HCT116 (cell line): ENCODE measurements at regions not wholly inside any gene's neighbourhood (a gene's known extent, or its start where the extent isn't known, plus 50 kb on each side); places are given as distances from the start of the nearest gene placed in this dataset.

Experiments
- ATAC-seq: fragments of 200-7000 bp; cut with Tn5 transposase; 2 replicates; pipeline ENCODE4 v1.9.1; 2020; ENCODE audit warnings: mild to moderate bottlenecking, moderate library complexity
- BruUV-seq: library from RNA; stranded (reverse); fragments of 400-500 nt; replicated peaks from 2 replicates; lab custom pipeline; 2021; lab: Mats Ljungman, UMichigan
- CTCF ChIA-PET: fragments of 300-600 bp; sonication (Branson Sonifier 250); formaldehyde crosslinking; loops from one replicate; lab custom pipeline; 2021; ENCODE audit warnings: antibody characterized with exemption; lab: Charles Lee
- POLR2A ChIA-PET: fragments of 300-600, 350-600 bp; sonication (Branson Sonifier 250); formaldehyde crosslinking; loops from one replicate; lab custom pipeline; 2021; ENCODE audit warnings: antibody characterized with exemption; lab: Charles Lee
- RAD21 ChIA-PET, 2 experiments: fragments of 300-600 bp; sonication (Branson Sonifier 250); formaldehyde crosslinking; loops; one replicate each; lab custom pipeline; 2023; ENCODE audit warnings: low total read pairs in 2 of 2; ENCODE audit not compliant: uncharacterized antibody in 2 of 2, unreplicated experiment in 2 of 2, low non-redundant PET in 1 of 2; lab: Charles Lee
- DNase-seq: peaks from one replicate; pipeline ENCODE4 v3.0.0-alpha.2; 2010; ENCODE audit warnings: low read depth, low spot score
- H2AFZ ChIP-seq: fragments of 200-600 bp; shearing (Covaris generic), sonication (generic); 2 replicates; pipeline ENCODE4 v1.6.1; 2017; ENCODE audit warnings: low read depth, mixed run types, mixed read lengths, antibody characterized with exemption, low read length; ENCODE audit not compliant: poor library complexity, severe bottlenecking
- H3K27ac ChIP-seq: 2 replicates; pipeline ENCODE4 v1.5.1; 2012; ENCODE audit warnings: low read depth, low read length
- H3K27me3 ChIP-seq: fragments of 200-600 bp; sonication (generic); 2 replicates; pipeline ENCODE4 v1.6.1; 2016; ENCODE audit warnings: mixed run types, low read length, mixed read lengths; ENCODE audit not compliant: insufficient read depth
- H3K36me3 ChIP-seq, 2 experiments: fragments of 200-500 bp in 1 of 2; fragments of 200-600 bp in 1 of 2; sonication (Bioruptor generic) in 1 of 2; sonication (generic) in 1 of 2; 2 replicates each; pipeline versions ENCODE4 v1.5.1 to v1.6.1; 2014 to 2016; ENCODE audit warnings: low read length in 2 of 2, inconsistent platforms in 1 of 2, mixed read lengths in 1 of 2, mixed run types in 1 of 2; ENCODE audit not compliant: insufficient read depth in 2 of 2, control insufficient read depth in 1 of 2
- H3K4me1 ChIP-seq, 2 experiments: fragments of 200-600 bp in 1 of 2; sonication (generic) in 1 of 2; 2 replicates each; pipeline versions ENCODE4 v1.5.1 to v1.6.1; 2012 to 2017; ENCODE audit warnings: low read length in 2 of 2, inconsistent platforms in 1 of 2, mild to moderate bottlenecking in 1 of 2, mixed read lengths in 1 of 2, mixed run types in 1 of 2, moderate library complexity in 1 of 2; ENCODE audit not compliant: insufficient read depth in 2 of 2, control insufficient read depth in 1 of 2
- H3K4me2 ChIP-seq: fragments of 200-600 bp; sonication (generic); 2 replicates; pipeline ENCODE4 v1.6.1; 2017; ENCODE audit warnings: mixed run types, low read length, mixed read lengths
- H3K4me3 ChIP-seq, 2 experiments: fragments of 200-600 bp in 1 of 2; sonication (generic) in 1 of 2; replicated peaks in 1 of 2; 2 replicates each; pipeline ENCODE4 v1.5.1; 2011 to 2016; ENCODE audit warnings: low read length in 2 of 2, control low read depth in 1 of 2, low read depth in 1 of 2, mild to moderate bottlenecking in 1 of 2, mixed read lengths in 1 of 2, mixed run types in 1 of 2
- H3K79me2 ChIP-seq: fragments of 200-600 bp; sonication (generic); 2 replicates; pipeline ENCODE4 v1.6.1; 2017; ENCODE audit warnings: mild to moderate bottlenecking, mixed run types, low read length, moderate library complexity, mixed read lengths; ENCODE audit not compliant: insufficient read depth
- H3K9ac ChIP-seq: fragments of 200-600 bp; sonication (generic); 2 replicates; pipeline ENCODE4 v1.6.1; 2016; ENCODE audit warnings: low read length, mixed read lengths
- H3K9me2 ChIP-seq: fragments of 200-600 bp; sonication (generic), shearing (Covaris generic); 2 replicates; pipeline ENCODE4 v1.6.1; 2017; ENCODE audit warnings: mixed run types, mild to moderate bottlenecking, moderate library complexity; ENCODE audit not compliant: insufficient read depth
- H3K9me3 ChIP-seq, 2 experiments: fragments of 200-500 bp in 1 of 2; fragments of 200-600 bp in 1 of 2; sonication (Bioruptor generic) in 1 of 2; sonication (generic) in 1 of 2; 2 replicates each; pipeline ENCODE4 v1.6.1; 2014 to 2017; ENCODE audit warnings: low read length in 2 of 2, mixed read lengths in 2 of 2, inconsistent platforms in 1 of 2, low read depth in 1 of 2, mild to moderate bottlenecking in 1 of 2, mixed run types in 1 of 2, moderate library complexity in 1 of 2; ENCODE audit not compliant: control insufficient read depth in 1 of 2, insufficient read depth in 1 of 2
- H4K20me1 ChIP-seq: fragments of 200-600 bp; sonication (generic), shearing (Covaris generic); 2 replicates; pipeline ENCODE4 v1.6.1; 2017; ENCODE audit warnings: mixed run types, mild to moderate bottlenecking, moderate library complexity; ENCODE audit not compliant: insufficient read depth
- CBX3 ChIP-seq: IDR thresholded peaks from 2 replicates; pipeline ENCODE4 v1.6.1; 2012; ENCODE audit warnings: low read depth
- CEBPB ChIP-seq: IDR thresholded peaks from 2 replicates; pipeline ENCODE4 v1.6.1; 2012; ENCODE audit warnings: low read depth
- EGR1 ChIP-seq: IDR thresholded peaks from 2 replicates; pipeline ENCODE4 v1.6.1; 2012; ENCODE audit warnings: low read depth
- ELF1 ChIP-seq: IDR thresholded peaks from 2 replicates; pipeline ENCODE4 v1.6.1; 2012; ENCODE audit warnings: low read depth, borderline replicate concordance
- EZH2 ChIP-seq: fragments of 200-600 bp; sonication (generic); IDR thresholded peaks from 2 replicates; pipeline ENCODE4 v1.6.1; 2017; ENCODE audit warnings: antibody characterized with exemption, mixed run types
- EZH2phosphoT487 ChIP-seq: fragments of 200-600 bp; IDR thresholded peaks from 2 replicates; pipeline ENCODE4 v1.6.1; 2018; ENCODE audit warnings: antibody characterized with exemption, borderline replicate concordance
- FOSL1 ChIP-seq: IDR thresholded peaks from 2 replicates; pipeline ENCODE4 v1.6.1; 2012; ENCODE audit warnings: low read depth
- JUND ChIP-seq: IDR thresholded peaks from 2 replicates; pipeline ENCODE4 v1.6.1; 2012
- POLR2A ChIP-seq: IDR thresholded peaks from 2 replicates; pipeline ENCODE4 v1.7.0; 2011; ENCODE audit warnings: borderline replicate concordance; ENCODE audit not compliant: insufficient read depth, insufficient read length; ENCODE audit errors: extremely low read depth
- POLR2AphosphoS5 ChIP-seq: IDR thresholded peaks from 2 replicates; pipeline ENCODE4 v1.6.1; 2011; ENCODE audit warnings: mild to moderate bottlenecking, low read depth, low read length, moderate library complexity
- RAD21 ChIP-seq: IDR thresholded peaks from 2 replicates; pipeline ENCODE4 v1.6.1; 2012; ENCODE audit warnings: low read depth, mild to moderate bottlenecking
- SP1 ChIP-seq: IDR thresholded peaks from 2 replicates; pipeline ENCODE4 v1.6.1; 2012; ENCODE audit warnings: low read depth
- SRF ChIP-seq: IDR thresholded peaks from 2 replicates; pipeline ENCODE4 v1.6.1; 2012; ENCODE audit warnings: low read depth
- TCF7L2 ChIP-seq: IDR thresholded peaks from 2 replicates; pipeline ENCODE4 v1.7.0; 2011; ENCODE audit warnings: borderline replicate concordance, inconsistent platforms; ENCODE audit not compliant: insufficient read depth, insufficient read length; ENCODE audit errors: extremely low read depth
- YY1 ChIP-seq: IDR thresholded peaks from 2 replicates; pipeline ENCODE4 v1.6.1; 2011; ENCODE audit warnings: low read length, low read depth, moderate library complexity, mild to moderate bottlenecking; ENCODE audit not compliant: insufficient replicate concordance; ENCODE audit errors: extremely low read depth
- ZFX ChIP-seq: fragments of 450-650 bp; IDR thresholded peaks from 2 replicates; pipeline ENCODE4 v1.6.1; 2017
- ZNF274 ChIP-seq: fragments of 200-500 bp; sonication (Bioruptor generic); IDR thresholded peaks from 2 replicates; pipeline ENCODE4 v1.6.1; 2014; ENCODE audit warnings: mild to moderate bottlenecking, low read depth, low read length, inconsistent platforms
- intact Hi-C: fragments of 100-400 bp; cut with micrococcal nuclease; formaldehyde crosslinking; loops from 2 replicates; pipeline ENCODE4 v1.10.0; 2022
- TF ChIP-seq, protein P1 (sequence below): IDR thresholded peaks from 2 replicates; pipeline ENCODE4 v1.6.1; 2011; ENCODE audit warnings: mild to moderate bottlenecking, low read length, moderate library complexity; ENCODE audit not compliant: insufficient replicate concordance; ENCODE audit errors: extremely low read depth
- TF ChIP-seq, protein P2 (sequence below): IDR thresholded peaks from 2 replicates; pipeline ENCODE4 v1.6.1; 2012; ENCODE audit warnings: low read depth
- TF ChIP-seq, protein P3 (sequence below), 3 experiments: fragments of 200-600 bp in 1 of 3; sonication (generic) in 1 of 3; IDR thresholded peaks in 2 of 3; conservative IDR thresholded peaks in 1 of 3; 2 replicates each; pipeline ENCODE4 v1.5.1; 2012 to 2017; ENCODE audit warnings: low read depth in 2 of 3, low read length in 2 of 3, antibody characterized with exemption in 1 of 3, borderline replicate concordance in 1 of 3, control low read depth in 1 of 3, mild to moderate bottlenecking in 1 of 3, mixed read lengths in 1 of 3, mixed run types in 1 of 3, moderate library complexity in 1 of 3; ENCODE audit not compliant: insufficient read depth in 1 of 3

DNA sequence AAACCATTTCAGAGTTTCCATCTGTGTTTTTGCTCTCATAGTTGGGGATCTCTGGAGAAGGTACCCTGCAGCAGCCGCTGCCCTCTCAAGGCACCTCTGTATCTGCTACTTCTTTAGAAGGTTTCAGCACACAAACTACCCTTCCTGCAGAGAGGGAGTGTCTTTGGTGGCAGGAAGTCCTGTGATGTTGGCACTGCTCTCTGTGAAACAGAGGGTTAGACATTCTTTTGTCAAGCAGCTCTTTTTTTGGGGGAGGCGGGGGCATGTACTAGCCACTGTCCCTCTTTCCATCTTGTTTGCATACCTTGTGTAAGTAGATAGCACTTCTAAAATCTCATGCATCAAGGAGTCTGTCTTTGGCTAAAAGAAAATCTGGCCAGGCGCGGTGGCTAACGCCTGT lies 352.6 kb downstream of the BMP4 start:
- H4K20me1 ChIP-seq, result no peaks in the 10 kb centered on the region
- no peak for DNase-seq
- ChIA-PET RAD21 (no interaction called here), CTCF (no interaction called here), POLR2A (no interaction called here)
- no peaks in the 10 kb centered on the region for H3K9me2 ChIP-seq
- ATAC-seq, result no peak
- H3K4me3 ChIP-seq, result no peak overlapping the region
- no peak overlapping the region for H3K4me2 ChIP-seq
- intact Hi-C loops, result no loop called here
- no TSS peak for BruUV-seq
- H3K9ac ChIP-seq, result no peak overlapping the region
- H3K4me1 ChIP-seq, result peaks cover 15 to 27% of the 10 kb centered on the region in 2 experiments
- H3K27me3 ChIP-seq, result no peaks in the 10 kb centered on the region
- no peak overlapping the region for H2AFZ ChIP-seq
- H3K36me3 ChIP-seq, result no peaks in the 10 kb centered on the region
- TF ChIP-seq EGR1 (no peak), ZNF274 (no peak), EZH2 (no peak), ELF1 (no peak), SP1 (no peak), YY1 (no peak), CEBPB (no peak), FOSL1 (no peak), CBX3 (no peak), POLR2AphosphoS5 (no peak), ZFX (no peak), JUND (no peak), RAD21 (no peak), POLR2A (no peak), SRF (no peak), EZH2phosphoT487 (no peak), TCF7L2 (no peak)
- TF ChIP-seq, protein P1, sequence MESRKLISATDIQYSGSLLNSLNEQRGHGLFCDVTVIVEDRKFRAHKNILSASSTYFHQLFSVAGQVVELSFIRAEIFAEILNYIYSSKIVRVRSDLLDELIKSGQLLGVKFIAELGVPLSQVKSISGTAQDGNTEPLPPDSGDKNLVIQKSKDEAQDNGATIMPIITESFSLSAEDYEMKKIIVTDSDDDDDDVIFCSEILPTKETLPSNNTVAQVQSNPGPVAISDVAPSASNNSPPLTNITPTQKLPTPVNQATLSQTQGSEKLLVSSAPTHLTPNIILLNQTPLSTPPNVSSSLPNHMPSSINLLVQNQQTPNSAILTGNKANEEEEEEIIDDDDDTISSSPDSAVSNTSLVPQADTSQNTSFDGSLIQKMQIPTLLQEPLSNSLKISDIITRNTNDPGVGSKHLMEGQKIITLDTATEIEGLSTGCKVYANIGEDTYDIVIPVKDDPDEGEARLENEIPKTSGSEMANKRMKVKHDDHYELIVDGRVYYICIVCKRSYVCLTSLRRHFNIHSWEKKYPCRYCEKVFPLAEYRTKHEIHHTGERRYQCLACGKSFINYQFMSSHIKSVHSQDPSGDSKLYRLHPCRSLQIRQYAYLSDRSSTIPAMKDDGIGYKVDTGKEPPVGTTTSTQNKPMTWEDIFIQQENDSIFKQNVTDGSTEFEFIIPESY, result no peak
- TF ChIP-seq, protein P2, sequence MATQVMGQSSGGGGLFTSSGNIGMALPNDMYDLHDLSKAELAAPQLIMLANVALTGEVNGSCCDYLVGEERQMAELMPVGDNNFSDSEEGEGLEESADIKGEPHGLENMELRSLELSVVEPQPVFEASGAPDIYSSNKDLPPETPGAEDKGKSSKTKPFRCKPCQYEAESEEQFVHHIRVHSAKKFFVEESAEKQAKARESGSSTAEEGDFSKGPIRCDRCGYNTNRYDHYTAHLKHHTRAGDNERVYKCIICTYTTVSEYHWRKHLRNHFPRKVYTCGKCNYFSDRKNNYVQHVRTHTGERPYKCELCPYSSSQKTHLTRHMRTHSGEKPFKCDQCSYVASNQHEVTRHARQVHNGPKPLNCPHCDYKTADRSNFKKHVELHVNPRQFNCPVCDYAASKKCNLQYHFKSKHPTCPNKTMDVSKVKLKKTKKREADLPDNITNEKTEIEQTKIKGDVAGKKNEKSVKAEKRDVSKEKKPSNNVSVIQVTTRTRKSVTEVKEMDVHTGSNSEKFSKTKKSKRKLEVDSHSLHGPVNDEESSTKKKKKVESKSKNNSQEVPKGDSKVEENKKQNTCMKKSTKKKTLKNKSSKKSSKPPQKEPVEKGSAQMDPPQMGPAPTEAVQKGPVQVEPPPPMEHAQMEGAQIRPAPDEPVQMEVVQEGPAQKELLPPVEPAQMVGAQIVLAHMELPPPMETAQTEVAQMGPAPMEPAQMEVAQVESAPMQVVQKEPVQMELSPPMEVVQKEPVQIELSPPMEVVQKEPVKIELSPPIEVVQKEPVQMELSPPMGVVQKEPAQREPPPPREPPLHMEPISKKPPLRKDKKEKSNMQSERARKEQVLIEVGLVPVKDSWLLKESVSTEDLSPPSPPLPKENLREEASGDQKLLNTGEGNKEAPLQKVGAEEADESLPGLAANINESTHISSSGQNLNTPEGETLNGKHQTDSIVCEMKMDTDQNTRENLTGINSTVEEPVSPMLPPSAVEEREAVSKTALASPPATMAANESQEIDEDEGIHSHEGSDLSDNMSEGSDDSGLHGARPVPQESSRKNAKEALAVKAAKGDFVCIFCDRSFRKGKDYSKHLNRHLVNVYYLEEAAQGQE, result no peak
- TF ChIP-seq, protein P3, sequence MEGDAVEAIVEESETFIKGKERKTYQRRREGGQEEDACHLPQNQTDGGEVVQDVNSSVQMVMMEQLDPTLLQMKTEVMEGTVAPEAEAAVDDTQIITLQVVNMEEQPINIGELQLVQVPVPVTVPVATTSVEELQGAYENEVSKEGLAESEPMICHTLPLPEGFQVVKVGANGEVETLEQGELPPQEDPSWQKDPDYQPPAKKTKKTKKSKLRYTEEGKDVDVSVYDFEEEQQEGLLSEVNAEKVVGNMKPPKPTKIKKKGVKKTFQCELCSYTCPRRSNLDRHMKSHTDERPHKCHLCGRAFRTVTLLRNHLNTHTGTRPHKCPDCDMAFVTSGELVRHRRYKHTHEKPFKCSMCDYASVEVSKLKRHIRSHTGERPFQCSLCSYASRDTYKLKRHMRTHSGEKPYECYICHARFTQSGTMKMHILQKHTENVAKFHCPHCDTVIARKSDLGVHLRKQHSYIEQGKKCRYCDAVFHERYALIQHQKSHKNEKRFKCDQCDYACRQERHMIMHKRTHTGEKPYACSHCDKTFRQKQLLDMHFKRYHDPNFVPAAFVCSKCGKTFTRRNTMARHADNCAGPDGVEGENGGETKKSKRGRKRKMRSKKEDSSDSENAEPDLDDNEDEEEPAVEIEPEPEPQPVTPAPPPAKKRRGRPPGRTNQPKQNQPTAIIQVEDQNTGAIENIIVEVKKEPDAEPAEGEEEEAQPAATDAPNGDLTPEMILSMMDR (IDR thresholded peaks at IDR 0.05 in 2 of 3, conservative IDR thresholded peaks at IDR 0.05 in 1 of 3; ENCODE audit: borderline replicate concordance in 1 of 3, insufficient read depth in 1 of 3, low read depth in 2 of 3, low read length in 2 of 3), result no peak
- no peaks in the 10 kb centered on the region for H3K9me3 ChIP-seq
- H3K27ac ChIP-seq, result no peak overlapping the region
- H3K79me2 ChIP-seq, result no peaks in the 10 kb centered on the region
